Left ventricle myocardium inferior (tissue), 1 donor: ENCODE measurements at regions not wholly inside any gene's neighbourhood (a gene's known extent, or its start where the extent isn't known, plus 50 kb on each side); places are given as distances from the start of the nearest gene placed in this dataset.

Experiments
- DNase-seq: peaks from one replicate; pipeline ENCODE4 v3.0.0-alpha.2; 2020
- H3K27ac ChIP-seq: fragments of 200-600 bp; replicated peaks from 2 replicates; pipeline ENCODE4 v1.8.0; 2021
- H3K27me3 ChIP-seq: fragments of 200-600 bp; 2 replicates; pipeline ENCODE4 v1.8.0; 2021; ENCODE audit warnings: low read depth
- H3K36me3 ChIP-seq: fragments of 200-600 bp; 2 replicates; pipeline ENCODE4 v1.8.0; 2021
- H3K4me1 ChIP-seq: fragments of 200-600 bp; 2 replicates; pipeline ENCODE4 v1.8.0; 2021
- H3K4me3 ChIP-seq: fragments of 200-600 bp; 2 replicates; pipeline ENCODE4 v1.8.0; 2021; ENCODE audit warnings: mild to moderate bottlenecking, moderate library complexity
- H3K9me3 ChIP-seq: fragments of 200-600 bp; replicated peaks from 2 replicates; pipeline ENCODE4 v1.8.0; 2021
- CTCF ChIP-seq: fragments of 200-600 bp; IDR thresholded peaks from 2 replicates; pipeline ENCODE4 v1.8.0; 2021; ENCODE audit warnings: antibody characterized with exemption, mild to moderate bottlenecking, borderline replicate concordance
- intact Hi-C: fragments of 100-400 bp; cut with micrococcal nuclease; formaldehyde crosslinking; loops from one replicate; pipeline ENCODE4 v1.11.0; 2022
- donor health status: DM: no; HTN: yes; CAD: no; lungs with severe emphysema.

GRCh38 chr12:85669911-85670310 is 166.3 kb downstream of the RASSF9 start:
- Histone ChIP-seq H3K27me3 (no peaks in the 10 kb centered on the region), H3K36me3 (no peaks in the 10 kb centered on the region), H3K4me1 (no peaks in the 10 kb centered on the region), H3K9me3 (no peaks in the 10 kb centered on the region), H3K27ac (no peak overlapping the region), H3K4me3 (no peak overlapping the region)
- intact Hi-C loops: no loop called here
- DNase-seq: no peak
- TF ChIP-seq CTCF: no peak

- intact Hi-C loops: no loop called here
These were observed 163.8 kb downstream of the RASSF9 start for GRCh38 chr12:85672436-85672835.

GRCh38 chr12:85673921-85674420 is 162.2 kb downstream of the RASSF9 start:
- no peaks in the 10 kb centered on the region for H3K36me3 ChIP-seq
- no peak for DNase-seq
- H3K4me1 ChIP-seq: no peaks in the 10 kb centered on the region
- no peak overlapping the region for H3K4me3 ChIP-seq
- intact Hi-C loops: no loop called here
- H3K9me3 ChIP-seq: no peaks in the 10 kb centered on the region
- H3K27me3 ChIP-seq: no peaks in the 10 kb centered on the region
- H3K27ac ChIP-seq: no peak overlapping the region
- TF ChIP-seq CTCF: no peak

More at GRCh38 chr12:85672436-85672835, 163.8 kb downstream of the RASSF9 start:
- TF ChIP-seq CTCF: no peak
- Histone ChIP-seq H3K9me3 (no peaks in the 10 kb centered on the region), H3K27me3 (no peaks in the 10 kb centered on the region), H3K4me3 (no peak overlapping the region), H3K27ac (no peak overlapping the region), H3K4me1 (no peaks in the 10 kb centered on the region), H3K36me3 (no peaks in the 10 kb centered on the region)
- no peak for DNase-seq

GRCh38 chr12:85676816-85677749 is 159.1 kb downstream of the RASSF9 start:
- Histone ChIP-seq H3K27ac (no peak overlapping the region), H3K36me3 (no peaks in the 10 kb centered on the region), H3K27me3 (no peaks in the 10 kb centered on the region), H3K4me3 (no peak overlapping the region), H3K4me1 (no peaks in the 10 kb centered on the region), H3K9me3 (peaks cover 19% of the 10 kb centered on the region)
- TF ChIP-seq CTCF: no peak
- intact Hi-C loops: no loop called here
- DNase-seq: no peak

- Histone ChIP-seq H3K4me3 (no peak overlapping the region), H3K9me3 (peaks cover 19% of the 10 kb centered on the region), H3K4me1 (no peaks in the 10 kb centered on the region), H3K27ac (no peak overlapping the region), H3K27me3 (no peaks in the 10 kb centered on the region), H3K36me3 (no peaks in the 10 kb centered on the region)
- DNase-seq: no peak
- TF ChIP-seq CTCF: no peak
- intact Hi-C loops: no loop called here
These were observed 156.9 kb downstream of the RASSF9 start for GRCh38 chr12:85679296-85679695.
